Ishikawa (cell line): ENCODE measurements at regions not wholly inside any gene's neighbourhood (a gene's known extent, or its start where the extent isn't known, plus 50 kb on each side); places are given as distances from the start of the nearest gene placed in this dataset.

Source experiments
- CEBPB ChIP-seq: IDR thresholded peaks from 2 replicates; pipeline ENCODE4 v1.6.1; 2012
- CREB1 ChIP-seq: IDR thresholded peaks from 2 replicates; pipeline ENCODE4 v1.6.1; 2012; ENCODE audit warnings: low read depth
- EGR1 ChIP-seq: IDR thresholded peaks from 2 replicates; pipeline ENCODE4 v1.6.1; 2012
- EP300 ChIP-seq: IDR thresholded peaks from 2 replicates; pipeline ENCODE4 v1.6.1; 2012; ENCODE audit warnings: borderline replicate concordance
- FOXM1 ChIP-seq: IDR thresholded peaks from 2 replicates; pipeline ENCODE4 v1.6.1; 2012; ENCODE audit warnings: low read depth, borderline replicate concordance
- NFIC ChIP-seq: IDR thresholded peaks from 2 replicates; pipeline ENCODE4 v1.6.1; 2012
- RAD21 ChIP-seq: IDR thresholded peaks from 2 replicates; pipeline ENCODE4 v1.6.1; 2012; ENCODE audit warnings: low read depth
- TAF1 ChIP-seq: IDR thresholded peaks from 2 replicates; pipeline ENCODE4 v1.6.1; 2012; ENCODE audit warnings: low read depth, mild to moderate bottlenecking
- TCF12 ChIP-seq: IDR thresholded peaks from 2 replicates; pipeline ENCODE4 v1.6.1; 2012; ENCODE audit warnings: low read depth
- TEAD4 ChIP-seq: IDR thresholded peaks from 2 replicates; pipeline ENCODE4 v1.6.1; 2012
- YY1 ChIP-seq: IDR thresholded peaks from 2 replicates; pipeline ENCODE4 v1.6.1; 2012; ENCODE audit warnings: low read depth
- ZBTB7A ChIP-seq: IDR thresholded peaks from 2 replicates; pipeline ENCODE4 v1.6.1; 2012; ENCODE audit warnings: low read depth
- TF ChIP-seq, protein P1 (sequence below): IDR thresholded peaks from 2 replicates; pipeline ENCODE4 v1.6.1; 2012
- TF ChIP-seq, protein P2 (sequence below): IDR thresholded peaks from 2 replicates; pipeline ENCODE4 v1.6.1; 2012
- TF ChIP-seq, protein P3 (sequence below): IDR thresholded peaks from 2 replicates; pipeline ENCODE4 v1.6.1; 2012; ENCODE audit warnings: low read depth, mild to moderate bottlenecking

DNA sequence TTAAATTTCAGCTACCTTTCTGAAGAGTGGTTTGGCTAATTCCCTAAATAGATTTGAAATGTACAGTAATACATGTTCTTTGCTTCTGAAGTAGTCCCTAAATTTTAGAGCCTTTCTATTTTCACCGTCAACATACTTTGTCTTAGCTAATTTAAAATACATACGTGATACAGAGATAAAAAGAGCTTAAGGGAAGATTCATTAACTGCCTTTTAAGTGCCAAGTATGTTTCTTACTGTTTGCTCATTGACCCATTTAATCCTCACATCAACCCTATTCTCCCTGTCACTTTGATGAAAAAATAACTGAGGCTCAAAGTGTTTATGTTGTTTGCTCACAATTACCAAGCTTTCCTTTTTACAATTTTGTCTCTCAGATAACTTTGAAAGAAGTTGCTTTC lies 118.6 kb upstream of the CDH7 start:
- TF ChIP-seq TEAD4: no peak
- TF ChIP-seq CREB1: no peak
- TF ChIP-seq, protein P1, sequence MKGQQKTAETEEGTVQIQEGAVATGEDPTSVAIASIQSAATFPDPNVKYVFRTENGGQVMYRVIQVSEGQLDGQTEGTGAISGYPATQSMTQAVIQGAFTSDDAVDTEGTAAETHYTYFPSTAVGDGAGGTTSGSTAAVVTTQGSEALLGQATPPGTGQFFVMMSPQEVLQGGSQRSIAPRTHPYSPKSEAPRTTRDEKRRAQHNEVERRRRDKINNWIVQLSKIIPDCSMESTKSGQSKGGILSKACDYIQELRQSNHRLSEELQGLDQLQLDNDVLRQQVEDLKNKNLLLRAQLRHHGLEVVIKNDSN: no peak
- TF ChIP-seq ZBTB7A: no peak
- no peak for TF ChIP-seq RAD21
- no peak for TF ChIP-seq CEBPB
- no peak for TF ChIP-seq FOXM1
- TF ChIP-seq, protein P2, sequence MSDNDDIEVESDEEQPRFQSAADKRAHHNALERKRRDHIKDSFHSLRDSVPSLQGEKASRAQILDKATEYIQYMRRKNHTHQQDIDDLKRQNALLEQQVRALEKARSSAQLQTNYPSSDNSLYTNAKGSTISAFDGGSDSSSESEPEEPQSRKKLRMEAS: no peak
- TF ChIP-seq EP300: no peak
- no peak for TF ChIP-seq NFIC
- TF ChIP-seq YY1: no peak
- TF ChIP-seq EGR1: no peak
- TF ChIP-seq TAF1: no peak
- TF ChIP-seq, protein P3, sequence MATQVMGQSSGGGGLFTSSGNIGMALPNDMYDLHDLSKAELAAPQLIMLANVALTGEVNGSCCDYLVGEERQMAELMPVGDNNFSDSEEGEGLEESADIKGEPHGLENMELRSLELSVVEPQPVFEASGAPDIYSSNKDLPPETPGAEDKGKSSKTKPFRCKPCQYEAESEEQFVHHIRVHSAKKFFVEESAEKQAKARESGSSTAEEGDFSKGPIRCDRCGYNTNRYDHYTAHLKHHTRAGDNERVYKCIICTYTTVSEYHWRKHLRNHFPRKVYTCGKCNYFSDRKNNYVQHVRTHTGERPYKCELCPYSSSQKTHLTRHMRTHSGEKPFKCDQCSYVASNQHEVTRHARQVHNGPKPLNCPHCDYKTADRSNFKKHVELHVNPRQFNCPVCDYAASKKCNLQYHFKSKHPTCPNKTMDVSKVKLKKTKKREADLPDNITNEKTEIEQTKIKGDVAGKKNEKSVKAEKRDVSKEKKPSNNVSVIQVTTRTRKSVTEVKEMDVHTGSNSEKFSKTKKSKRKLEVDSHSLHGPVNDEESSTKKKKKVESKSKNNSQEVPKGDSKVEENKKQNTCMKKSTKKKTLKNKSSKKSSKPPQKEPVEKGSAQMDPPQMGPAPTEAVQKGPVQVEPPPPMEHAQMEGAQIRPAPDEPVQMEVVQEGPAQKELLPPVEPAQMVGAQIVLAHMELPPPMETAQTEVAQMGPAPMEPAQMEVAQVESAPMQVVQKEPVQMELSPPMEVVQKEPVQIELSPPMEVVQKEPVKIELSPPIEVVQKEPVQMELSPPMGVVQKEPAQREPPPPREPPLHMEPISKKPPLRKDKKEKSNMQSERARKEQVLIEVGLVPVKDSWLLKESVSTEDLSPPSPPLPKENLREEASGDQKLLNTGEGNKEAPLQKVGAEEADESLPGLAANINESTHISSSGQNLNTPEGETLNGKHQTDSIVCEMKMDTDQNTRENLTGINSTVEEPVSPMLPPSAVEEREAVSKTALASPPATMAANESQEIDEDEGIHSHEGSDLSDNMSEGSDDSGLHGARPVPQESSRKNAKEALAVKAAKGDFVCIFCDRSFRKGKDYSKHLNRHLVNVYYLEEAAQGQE: no peak

DNA sequence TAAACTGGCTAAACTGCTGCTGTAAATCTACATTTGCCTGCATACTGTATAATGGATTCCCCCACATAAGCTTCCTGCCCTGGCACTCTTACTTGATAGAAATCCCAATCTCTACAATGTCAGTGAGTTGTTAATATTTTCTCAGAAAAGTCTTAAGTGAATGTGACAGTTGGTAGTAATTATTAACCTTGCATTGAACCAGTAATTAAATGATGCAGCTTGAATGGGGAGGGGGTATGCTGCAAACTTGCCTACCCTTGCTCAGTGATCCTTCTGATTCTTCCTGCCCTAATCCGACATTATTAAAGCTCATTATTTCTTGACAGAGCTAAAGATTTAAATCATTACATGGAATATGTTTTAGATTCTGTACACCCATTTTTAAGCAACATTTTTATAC lies 119.0 kb upstream of the CDH7 start:
- no peak for TF ChIP-seq ZBTB7A
- no peak for TF ChIP-seq CREB1
- TF ChIP-seq, protein P3: no peak
- TF ChIP-seq YY1: no peak
- no peak for TF ChIP-seq TAF1
- TF ChIP-seq NFIC: no peak

DNA sequence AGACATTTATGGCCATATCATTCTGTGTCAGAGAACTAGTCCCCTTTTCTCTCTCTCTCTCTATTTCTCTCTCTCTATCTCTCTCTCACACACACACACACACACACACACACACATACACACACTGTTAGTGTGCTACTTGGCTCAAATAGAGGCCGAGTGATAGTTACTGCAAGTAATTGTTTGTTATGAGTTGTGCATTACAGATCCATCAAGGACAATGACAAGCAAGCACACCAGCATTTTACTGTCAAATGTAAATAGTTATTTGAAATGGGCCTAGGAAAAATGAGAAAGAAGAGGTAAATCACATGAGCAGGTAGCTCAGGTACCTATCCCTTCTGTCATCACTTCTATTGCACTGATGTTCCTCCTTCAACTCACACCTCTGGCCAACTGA lies 122.4 kb upstream of the CDH7 start:
- TF ChIP-seq EP300: no peak
- no peak for TF ChIP-seq TAF1
- no peak for TF ChIP-seq TEAD4
- no peak for TF ChIP-seq TCF12
- TF ChIP-seq NFIC: no peak
- no peak for TF ChIP-seq CEBPB
- TF ChIP-seq EGR1: no peak
- no peak for TF ChIP-seq ZBTB7A
- TF ChIP-seq, protein P1: no peak
- no peak for TF ChIP-seq FOXM1
- no peak for TF ChIP-seq YY1
- TF ChIP-seq, protein P2: no peak
- no peak for TF ChIP-seq RAD21
- TF ChIP-seq, protein P3: no peak
- TF ChIP-seq CREB1: no peak

DNA sequence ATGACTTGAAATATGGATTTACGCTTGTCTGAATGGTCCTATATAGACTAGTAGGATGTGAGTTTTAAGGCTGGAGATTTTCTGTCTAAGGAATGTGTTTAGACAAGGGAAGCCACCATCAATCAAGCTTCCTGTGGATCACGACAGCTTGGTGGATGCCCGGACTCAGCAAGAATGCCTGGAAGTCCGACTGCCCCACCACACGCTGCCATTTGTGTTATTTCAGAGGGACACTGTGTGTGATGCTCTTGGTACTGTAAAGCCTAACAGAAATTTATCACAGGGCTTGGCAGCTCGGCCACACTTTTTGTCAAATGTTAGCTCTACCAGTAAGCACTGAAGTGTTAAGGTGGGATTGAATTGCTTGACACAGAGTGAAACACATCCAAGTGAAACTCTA lies 127.1 kb upstream of the CDH7 start:
- TF ChIP-seq CEBPB (no peak), FOXM1 (no peak), TEAD4 (no peak), RAD21 (no peak), TCF12 (no peak), CREB1 (no peak), YY1 (no peak), EGR1 (no peak), EP300 (no peak), TAF1 (no peak), ZBTB7A (no peak), NFIC (no peak)
- TF ChIP-seq, protein P3: no peak
- TF ChIP-seq, protein P1: no peak
- TF ChIP-seq, protein P2: no peak
